Mucosa of rectum (tissue), 2 donors: ENCODE measurements at regions not wholly inside any gene's neighbourhood (a gene's known extent, or its start where the extent isn't known, plus 50 kb on each side); places are given as distances from the start of the nearest gene placed in this dataset.

Source experiments
- H3K27ac ChIP-seq, 2 donors: one replicate each; pipeline ENCODE4 v1.7.0; 2013; ENCODE audit warnings: inconsistent platforms in 2 of 2, low read depth in 2 of 2, low read length in 2 of 2
- H3K27me3 ChIP-seq, 2 donors: one replicate each; pipeline ENCODE4 v1.7.0; 2013; ENCODE audit warnings: low read length in 2 of 2; ENCODE audit not compliant: control insufficient read depth in 2 of 2, insufficient read depth in 2 of 2
- H3K36me3 ChIP-seq, 2 donors: one replicate each; pipeline ENCODE4 v1.7.0; 2013; ENCODE audit warnings: low read length in 2 of 2; ENCODE audit not compliant: control insufficient read depth in 2 of 2, insufficient read depth in 2 of 2
- H3K4me1 ChIP-seq, 2 donors: one replicate each; pipeline ENCODE4 v1.7.0; 2013; ENCODE audit warnings: low read length in 2 of 2, mild to moderate bottlenecking in 1 of 2; ENCODE audit not compliant: control insufficient read depth in 2 of 2, insufficient read depth in 2 of 2
- H3K4me3 ChIP-seq, 2 donors: one replicate each; pipeline ENCODE4 v1.7.0; 2013; ENCODE audit warnings: low read length in 2 of 2
- H3K9ac ChIP-seq, 2 donors: one replicate each; pipeline ENCODE4 v1.7.0; 2013; ENCODE audit warnings: low read length in 2 of 2, low read depth in 1 of 2, mild to moderate bottlenecking in 1 of 2
- H3K9me3 ChIP-seq, 2 donors: one replicate each; pipeline ENCODE4 v1.7.0; 2013; ENCODE audit warnings: low read length in 2 of 2; ENCODE audit not compliant: control insufficient read depth in 2 of 2
- donor health status: healthy.
- donor health status: Normal muscosa, but diverticular disease.

DNA sequence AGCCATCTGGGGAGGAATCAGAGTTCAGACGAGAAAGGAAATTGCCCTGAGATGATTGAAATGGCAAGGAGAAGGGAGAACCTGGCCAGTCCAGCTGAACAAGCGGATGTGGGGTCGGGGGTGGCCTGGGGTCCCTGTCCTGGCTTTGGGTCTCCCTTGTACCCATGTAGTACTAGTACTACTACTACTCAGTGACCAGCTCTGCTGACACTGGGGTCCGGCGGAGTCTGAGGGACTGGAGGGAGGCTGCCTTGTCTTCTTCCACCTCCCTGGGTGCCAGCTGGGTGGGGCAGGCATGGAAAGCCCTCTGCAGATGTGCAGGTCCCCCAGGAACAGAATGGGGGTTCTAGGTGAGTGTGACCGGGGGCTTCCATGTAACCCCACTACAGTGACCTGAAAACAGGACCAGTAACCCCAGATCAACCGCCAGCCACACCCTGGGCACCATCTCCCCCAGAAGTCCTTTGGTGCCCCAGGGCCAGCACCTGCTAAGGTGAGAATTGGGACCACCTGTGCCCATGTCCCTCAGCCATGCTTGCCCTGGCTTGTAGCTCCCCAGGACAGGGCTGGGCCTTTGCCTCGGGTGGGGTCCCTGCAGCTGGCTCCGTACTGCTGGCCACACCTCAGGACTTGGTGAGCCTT is 89.1 kb upstream of the COL5A1 start:
- H3K4me1 ChIP-seq, result peaks cover 4 to 6% of the 10 kb centered on the region in 2 donors
- no peaks in the 10 kb centered on the region for H3K27me3 ChIP-seq
- no peak overlapping the region for H3K27ac ChIP-seq
- no peaks in the 10 kb centered on the region for H3K36me3 ChIP-seq
- no peak overlapping the region for H3K9ac ChIP-seq
- no peak overlapping the region for H3K4me3 ChIP-seq
- no peaks in the 10 kb centered on the region for H3K9me3 ChIP-seq

DNA sequence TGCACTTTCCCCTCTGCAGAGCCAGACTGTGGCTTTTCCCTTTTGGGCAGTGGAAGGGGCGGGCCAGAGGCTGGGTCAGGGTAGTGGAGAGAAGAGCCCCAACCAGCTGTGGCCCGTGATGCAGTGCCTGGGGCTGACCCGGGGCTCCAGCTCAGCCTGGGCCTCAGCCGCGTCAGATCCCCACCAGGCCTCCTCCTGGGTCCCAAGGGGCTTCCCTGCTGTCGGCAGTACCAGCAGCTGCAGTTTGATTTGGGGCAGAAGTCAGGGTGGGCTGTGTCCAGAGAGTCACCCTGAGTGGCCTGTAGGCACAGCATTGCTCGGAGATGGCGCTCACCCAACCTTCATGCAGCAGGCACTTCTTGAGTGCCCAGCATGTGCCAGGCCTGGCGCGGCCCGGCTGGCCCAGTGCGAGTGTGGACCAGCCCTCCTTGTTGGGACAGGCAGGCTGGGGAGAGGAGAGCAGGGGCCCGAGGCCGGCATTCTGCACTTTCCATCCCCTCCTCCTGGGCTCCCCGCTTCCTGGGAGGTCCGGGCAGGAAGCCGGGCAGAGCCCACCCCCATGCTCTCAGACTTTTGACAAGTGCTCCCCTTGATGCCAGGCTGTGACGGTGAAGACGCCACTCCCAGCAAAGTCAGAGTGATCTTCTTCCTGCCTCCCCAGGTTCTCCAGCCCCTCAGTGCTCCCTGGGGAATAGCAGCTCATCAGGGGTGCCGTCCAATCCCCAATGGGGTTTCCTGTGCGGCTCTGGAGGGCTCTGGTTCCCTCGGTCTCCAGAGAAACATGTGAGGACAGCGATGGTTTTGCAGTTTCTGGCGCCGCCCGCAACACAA is 88.3 kb upstream of the COL5A1 start:
- Histone ChIP-seq H3K27ac (no peak overlapping the region), H3K4me1 (peaks cover 4 to 6% of the 10 kb centered on the region in 2 donors), H3K9ac (no peak overlapping the region), H3K9me3 (no peaks in the 10 kb centered on the region), H3K36me3 (no peaks in the 10 kb centered on the region), H3K4me3 (no peak overlapping the region), H3K27me3 (no peaks in the 10 kb centered on the region)

DNA sequence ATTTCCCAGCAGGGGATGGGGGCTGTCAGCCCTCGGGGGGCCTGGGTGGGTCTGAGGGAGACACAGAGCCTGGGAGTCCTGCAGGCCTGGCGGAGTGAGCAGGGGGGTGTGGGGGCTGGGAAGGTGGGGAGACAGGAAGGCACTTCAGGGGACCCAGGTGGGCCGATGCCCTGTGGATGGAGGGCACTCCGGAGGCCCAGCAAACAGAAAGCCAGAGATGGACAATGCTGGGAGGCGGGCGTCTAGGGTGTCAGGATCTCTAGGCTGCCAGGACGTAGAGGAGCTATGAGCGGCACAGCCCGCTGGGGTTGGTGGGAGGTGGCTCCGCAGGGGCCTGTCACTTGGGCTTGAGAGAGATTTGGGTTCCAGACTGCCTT is 87.6 kb upstream of the COL5A1 start:
- H3K27ac ChIP-seq, result no peak overlapping the region
- no peaks in the 10 kb centered on the region for H3K27me3 ChIP-seq
- no peaks in the 10 kb centered on the region for H3K9me3 ChIP-seq
- no peak overlapping the region for H3K9ac ChIP-seq
- H3K4me3 ChIP-seq, result no peak overlapping the region
- H3K4me1 ChIP-seq, result peaks cover 4 to 6% of the 10 kb centered on the region in 2 donors
- H3K36me3 ChIP-seq, result no peaks in the 10 kb centered on the region

DNA sequence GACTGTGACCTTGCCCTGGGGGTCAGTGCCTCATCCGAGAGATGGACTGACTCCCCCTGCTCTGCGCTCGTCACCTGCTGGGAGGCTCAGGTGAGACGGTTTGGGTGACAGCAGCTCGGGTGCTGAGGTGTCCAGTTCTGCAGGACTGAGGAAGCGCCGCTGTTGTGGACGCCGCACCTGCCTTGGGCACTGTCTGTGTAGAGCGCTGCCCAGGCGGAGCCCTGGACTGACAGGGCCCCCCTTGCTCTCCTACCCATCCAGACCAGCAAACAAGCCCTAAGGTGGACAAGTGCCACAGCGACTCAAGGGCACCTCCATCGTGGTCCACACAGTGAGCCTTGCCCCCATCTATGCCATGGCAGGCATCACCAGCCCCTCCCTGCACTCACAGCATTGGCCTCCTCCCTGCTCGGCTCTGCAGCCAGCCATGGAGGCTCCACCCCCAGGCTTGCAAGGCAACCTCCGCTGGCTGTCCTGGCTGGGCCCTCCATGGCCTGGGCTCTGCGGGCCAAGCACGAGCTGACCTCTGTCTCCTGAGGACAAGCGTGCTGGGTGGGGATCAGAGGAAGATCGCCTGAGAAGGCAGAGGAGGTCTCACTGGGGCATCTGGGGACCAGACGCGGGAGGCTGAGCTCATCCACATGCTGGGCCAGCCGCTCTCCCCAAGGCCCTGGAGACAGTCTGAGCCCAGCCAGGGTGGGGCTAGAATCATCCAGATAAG is 87.1 kb upstream of the COL5A1 start:
- Histone ChIP-seq H3K4me1 (peaks cover 4 to 6% of the 10 kb centered on the region in 2 donors), H3K27ac (no peak overlapping the region), H3K9me3 (no peaks in the 10 kb centered on the region), H3K36me3 (no peaks in the 10 kb centered on the region), H3K4me3 (no peak overlapping the region), H3K9ac (no peak overlapping the region), H3K27me3 (no peaks in the 10 kb centered on the region)

DNA sequence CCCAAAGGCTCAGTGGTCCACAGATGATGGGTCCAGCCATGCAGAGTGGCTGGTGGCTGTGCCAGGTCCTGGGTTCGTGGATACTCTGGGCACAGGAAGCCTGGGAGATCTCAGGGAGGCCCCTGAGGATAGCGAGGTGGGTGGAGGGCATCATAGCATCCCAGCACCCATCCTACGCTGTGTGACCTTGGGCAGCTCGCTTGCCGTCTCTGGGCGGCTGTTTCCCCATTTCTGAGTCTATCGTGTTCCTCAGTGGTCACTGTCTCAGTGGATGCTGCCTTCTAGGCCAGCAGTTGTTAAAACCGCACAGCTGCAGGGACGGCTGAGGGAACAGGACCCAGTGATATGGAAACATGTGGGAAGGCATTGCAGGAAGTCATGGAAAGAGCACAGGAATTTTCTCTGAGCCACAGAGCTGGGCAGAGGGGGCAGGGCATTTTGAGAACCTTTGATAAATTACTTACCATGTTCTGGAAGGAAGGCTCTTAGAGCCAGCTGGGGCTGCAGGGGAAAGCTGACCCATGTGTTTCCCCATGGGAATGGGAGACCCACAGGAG is 86.4 kb upstream of the COL5A1 start:
- no peak overlapping the region for H3K9ac ChIP-seq
- H3K27ac ChIP-seq, result no peak overlapping the region
- no peak overlapping the region for H3K4me3 ChIP-seq
- H3K9me3 ChIP-seq, result no peaks in the 10 kb centered on the region
- H3K36me3 ChIP-seq, result no peaks in the 10 kb centered on the region
- peaks cover 4 to 6% of the 10 kb centered on the region in 2 donors for H3K4me1 ChIP-seq
- peaks cover 0 to 2% of the 10 kb centered on the region in 2 donors for H3K27me3 ChIP-seq

DNA sequence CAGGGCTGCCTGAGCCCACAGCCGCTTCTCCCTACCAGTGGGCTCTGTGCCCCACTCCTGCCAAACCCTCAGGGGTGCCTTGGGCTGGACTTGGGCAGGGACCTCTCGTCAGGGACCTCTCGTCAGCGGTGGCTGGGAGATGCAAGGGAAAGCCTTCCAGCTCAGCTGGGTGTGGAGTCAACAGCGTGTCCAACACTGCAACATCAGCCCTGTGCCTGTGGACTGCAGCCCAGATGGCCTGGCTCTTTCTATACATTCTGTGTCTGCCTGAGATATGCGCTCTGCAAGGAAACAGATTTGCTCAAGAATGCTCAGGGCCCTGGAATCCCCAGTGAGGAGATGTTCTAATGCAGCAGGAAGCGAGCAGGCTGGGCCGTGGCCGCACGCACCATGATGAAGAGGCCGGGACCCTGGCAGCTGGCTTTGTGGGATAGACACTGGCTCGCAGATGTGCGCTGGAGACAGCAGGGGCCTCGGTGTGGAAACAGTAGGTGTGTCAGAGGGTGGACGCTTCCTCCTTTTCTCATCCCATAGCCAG is 85.0 kb upstream of the COL5A1 start:
- H3K9ac ChIP-seq, result no peak overlapping the region
- H3K27me3 ChIP-seq, result peaks cover 0 to 2% of the 10 kb centered on the region in 2 donors
- no peak overlapping the region for H3K27ac ChIP-seq
- no peaks in the 10 kb centered on the region for H3K9me3 ChIP-seq
- no peaks in the 10 kb centered on the region for H3K36me3 ChIP-seq
- peaks cover 4 to 6% of the 10 kb centered on the region in 2 donors for H3K4me1 ChIP-seq
- H3K4me3 ChIP-seq, result no peak overlapping the region

DNA sequence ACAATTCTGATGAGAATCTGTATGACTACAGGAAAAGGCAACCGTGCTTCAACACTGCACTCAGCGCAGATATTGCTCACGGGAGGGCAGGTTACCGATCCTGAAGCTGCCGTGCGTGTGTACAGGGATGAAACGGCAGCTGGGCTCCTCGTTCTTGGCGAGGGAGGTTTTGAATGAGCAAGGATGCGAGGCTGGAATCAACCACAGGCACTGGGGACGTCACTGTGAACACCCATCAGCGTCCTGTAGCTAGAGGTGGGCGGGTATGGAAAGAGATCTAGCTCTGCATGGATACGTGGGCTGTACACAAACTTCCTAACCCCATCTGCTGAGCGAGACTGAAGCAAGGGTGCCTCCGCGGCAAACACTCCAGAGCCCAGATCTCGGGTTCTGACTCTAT is 84.3 kb upstream of the COL5A1 start:
- Histone ChIP-seq H3K36me3 (no peaks in the 10 kb centered on the region), H3K4me1 (peaks cover 4% of the 10 kb centered on the region in 2 donors), H3K9ac (no peak overlapping the region), H3K9me3 (no peaks in the 10 kb centered on the region), H3K4me3 (no peak overlapping the region), H3K27me3 (peaks cover 0 to 2% of the 10 kb centered on the region in 2 donors), H3K27ac (no peak overlapping the region)

DNA sequence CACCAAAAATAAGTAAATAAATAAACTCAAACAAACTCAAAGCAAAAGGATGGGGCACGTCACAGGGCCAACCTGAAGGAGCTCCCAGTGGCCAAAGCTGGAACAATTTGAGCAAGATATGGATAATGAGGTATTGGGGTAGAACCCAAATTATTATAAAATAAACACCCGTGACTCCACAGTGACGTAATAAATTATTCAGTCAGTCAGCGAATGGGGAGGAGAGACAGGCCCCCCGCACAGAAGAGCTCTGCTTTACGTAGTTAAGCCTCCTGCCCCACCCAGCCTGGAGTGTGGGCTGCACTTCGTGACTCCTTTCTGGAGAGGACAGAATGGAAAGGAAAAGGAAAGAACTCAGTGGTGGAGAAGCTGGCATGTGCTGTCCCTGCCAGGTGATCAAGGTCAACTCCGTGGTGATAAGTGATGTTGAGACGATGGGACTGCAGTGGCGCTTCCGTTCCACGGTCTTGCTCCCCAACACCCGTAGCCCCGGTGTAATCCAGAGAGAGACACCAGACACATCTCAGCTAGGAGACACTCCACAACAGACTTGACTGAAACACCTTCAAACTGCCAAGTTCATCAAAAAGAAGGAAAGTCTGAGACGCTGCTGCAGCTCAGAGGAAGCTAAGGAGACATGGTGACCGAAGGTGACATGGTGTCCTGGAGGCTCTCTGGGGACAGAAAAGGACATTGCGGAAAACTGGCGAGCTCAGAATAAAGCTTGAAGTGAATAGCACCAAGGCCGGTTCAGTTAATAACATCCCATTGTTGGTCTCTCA is 83.3 kb upstream of the COL5A1 start:
- Histone ChIP-seq H3K9ac (no peak overlapping the region), H3K36me3 (no peaks in the 10 kb centered on the region), H3K27ac (no peak overlapping the region), H3K4me1 (no peaks in the 10 kb centered on the region), H3K9me3 (no peaks in the 10 kb centered on the region), H3K4me3 (no peak overlapping the region), H3K27me3 (peaks cover 0 to 2% of the 10 kb centered on the region in 2 donors)

DNA sequence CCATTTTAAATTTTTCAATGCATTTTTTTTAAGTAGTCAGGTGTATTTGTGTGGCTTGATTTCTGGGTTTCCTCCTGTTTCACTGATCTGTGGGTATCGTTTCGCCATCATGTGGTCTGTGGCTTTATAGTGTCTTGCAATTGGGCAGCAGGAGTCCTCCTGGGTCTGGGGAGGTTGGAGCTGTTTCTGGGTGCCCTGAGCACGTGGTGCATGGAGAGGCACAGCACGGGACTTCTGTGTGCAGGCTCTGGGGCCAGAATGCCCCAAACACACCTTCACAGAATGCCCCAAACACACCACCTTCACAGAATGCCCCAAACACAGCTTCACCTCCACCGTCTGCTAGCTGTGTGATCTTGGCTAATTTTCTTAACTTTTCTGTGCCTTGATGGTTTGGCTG is 82.6 kb upstream of the COL5A1 start:
- Histone ChIP-seq H3K27ac (no peak overlapping the region), H3K9me3 (no peaks in the 10 kb centered on the region), H3K27me3 (peaks cover 0 to 2% of the 10 kb centered on the region in 2 donors), H3K9ac (no peak overlapping the region), H3K36me3 (no peaks in the 10 kb centered on the region), H3K4me3 (no peak overlapping the region), H3K4me1 (no peaks in the 10 kb centered on the region)
